ENCODE measurements at regions not wholly inside any gene's neighbourhood (a gene's known extent, or its start where the extent isn't known, plus 50 kb on each side); places are given as distances from the start of the nearest gene placed in this dataset.

DNA sequence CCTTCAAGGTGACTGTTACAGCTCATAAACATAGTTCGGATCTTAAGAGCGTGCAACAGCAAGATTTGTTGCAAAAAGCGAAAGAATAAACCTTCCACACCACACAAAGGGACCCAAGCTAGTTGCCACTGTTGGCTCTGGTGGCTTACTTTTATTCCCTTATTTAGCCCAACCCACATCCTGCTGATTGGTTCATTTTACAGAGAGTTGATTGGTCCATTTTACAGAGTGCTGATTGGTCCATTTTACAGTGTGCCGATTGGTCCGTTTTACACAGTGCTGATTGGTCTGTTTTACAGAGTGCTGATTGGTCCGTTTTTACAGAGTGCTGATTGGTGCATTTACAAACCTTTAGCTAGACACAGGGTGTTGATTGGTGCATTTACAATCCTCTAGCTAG, 776.9 kb upstream of the CNTN5 start:
- TF ChIP-seq, protein P1, sequence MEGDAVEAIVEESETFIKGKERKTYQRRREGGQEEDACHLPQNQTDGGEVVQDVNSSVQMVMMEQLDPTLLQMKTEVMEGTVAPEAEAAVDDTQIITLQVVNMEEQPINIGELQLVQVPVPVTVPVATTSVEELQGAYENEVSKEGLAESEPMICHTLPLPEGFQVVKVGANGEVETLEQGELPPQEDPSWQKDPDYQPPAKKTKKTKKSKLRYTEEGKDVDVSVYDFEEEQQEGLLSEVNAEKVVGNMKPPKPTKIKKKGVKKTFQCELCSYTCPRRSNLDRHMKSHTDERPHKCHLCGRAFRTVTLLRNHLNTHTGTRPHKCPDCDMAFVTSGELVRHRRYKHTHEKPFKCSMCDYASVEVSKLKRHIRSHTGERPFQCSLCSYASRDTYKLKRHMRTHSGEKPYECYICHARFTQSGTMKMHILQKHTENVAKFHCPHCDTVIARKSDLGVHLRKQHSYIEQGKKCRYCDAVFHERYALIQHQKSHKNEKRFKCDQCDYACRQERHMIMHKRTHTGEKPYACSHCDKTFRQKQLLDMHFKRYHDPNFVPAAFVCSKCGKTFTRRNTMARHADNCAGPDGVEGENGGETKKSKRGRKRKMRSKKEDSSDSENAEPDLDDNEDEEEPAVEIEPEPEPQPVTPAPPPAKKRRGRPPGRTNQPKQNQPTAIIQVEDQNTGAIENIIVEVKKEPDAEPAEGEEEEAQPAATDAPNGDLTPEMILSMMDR (IDR thresholded peaks at IDR 0.05; ENCODE audit: extremely low read depth in 1 of 2, insufficient read depth in 1 of 2, low read depth in 1 of 2, low read length in 2 of 2) = no peak
- TF ChIP-seq POLR2A (IDR thresholded peaks at IDR 0.05; ENCODE audit: low read depth, low read length) (no peak), POLR2AphosphoS5 (IDR thresholded peaks at IDR 0.05; ENCODE audit: insufficient read depth, low read depth, low read length) (no peak)
- TF ChIP-seq, protein P2, sequence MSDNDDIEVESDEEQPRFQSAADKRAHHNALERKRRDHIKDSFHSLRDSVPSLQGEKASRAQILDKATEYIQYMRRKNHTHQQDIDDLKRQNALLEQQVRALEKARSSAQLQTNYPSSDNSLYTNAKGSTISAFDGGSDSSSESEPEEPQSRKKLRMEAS (IDR thresholded peaks at IDR 0.05; ENCODE audit: insufficient read depth, insufficient read length) = no peak

Measured in endothelial cell of umbilical vein (primary cell).